ENCODE measurements at regions not wholly inside any gene's neighbourhood (a gene's known extent, or its start where the extent isn't known, plus 50 kb on each side); places are given as distances from the start of the nearest gene placed in this dataset.

DNA sequence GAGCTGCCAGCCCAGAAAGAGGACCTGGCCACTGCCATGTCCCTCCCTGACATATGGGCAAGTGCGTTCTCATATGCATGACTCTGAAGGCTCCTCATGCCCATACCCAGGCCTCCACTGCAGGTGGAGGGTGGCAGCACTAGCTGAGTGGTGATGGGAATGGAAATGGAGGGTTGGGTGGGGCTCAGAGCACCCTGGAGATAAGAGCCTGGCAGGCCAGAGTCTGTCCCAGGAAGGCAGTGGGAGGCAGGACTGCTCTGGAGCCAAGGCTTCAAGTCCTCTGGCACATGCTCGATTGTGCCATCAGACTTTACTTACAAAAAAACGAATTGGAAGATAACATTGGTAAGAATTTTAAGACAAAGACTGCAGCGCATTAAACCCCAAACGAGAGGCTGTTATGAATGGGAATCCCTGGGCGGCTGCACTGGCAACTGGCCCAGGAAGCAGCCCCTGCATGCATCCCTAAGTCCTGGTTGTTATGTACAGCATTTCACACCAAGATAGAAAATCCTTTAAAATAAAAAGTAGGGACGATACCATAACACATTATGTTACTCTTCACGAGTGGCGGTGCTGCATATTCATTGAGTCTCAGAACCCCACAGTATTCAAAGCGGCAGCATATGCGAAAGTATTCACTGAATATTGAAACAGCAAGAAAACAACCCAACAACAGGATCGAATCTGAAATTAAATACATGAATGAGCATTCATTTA is 81.7 kb upstream of the FAM98A start:
- TF ChIP-seq, protein P1, sequence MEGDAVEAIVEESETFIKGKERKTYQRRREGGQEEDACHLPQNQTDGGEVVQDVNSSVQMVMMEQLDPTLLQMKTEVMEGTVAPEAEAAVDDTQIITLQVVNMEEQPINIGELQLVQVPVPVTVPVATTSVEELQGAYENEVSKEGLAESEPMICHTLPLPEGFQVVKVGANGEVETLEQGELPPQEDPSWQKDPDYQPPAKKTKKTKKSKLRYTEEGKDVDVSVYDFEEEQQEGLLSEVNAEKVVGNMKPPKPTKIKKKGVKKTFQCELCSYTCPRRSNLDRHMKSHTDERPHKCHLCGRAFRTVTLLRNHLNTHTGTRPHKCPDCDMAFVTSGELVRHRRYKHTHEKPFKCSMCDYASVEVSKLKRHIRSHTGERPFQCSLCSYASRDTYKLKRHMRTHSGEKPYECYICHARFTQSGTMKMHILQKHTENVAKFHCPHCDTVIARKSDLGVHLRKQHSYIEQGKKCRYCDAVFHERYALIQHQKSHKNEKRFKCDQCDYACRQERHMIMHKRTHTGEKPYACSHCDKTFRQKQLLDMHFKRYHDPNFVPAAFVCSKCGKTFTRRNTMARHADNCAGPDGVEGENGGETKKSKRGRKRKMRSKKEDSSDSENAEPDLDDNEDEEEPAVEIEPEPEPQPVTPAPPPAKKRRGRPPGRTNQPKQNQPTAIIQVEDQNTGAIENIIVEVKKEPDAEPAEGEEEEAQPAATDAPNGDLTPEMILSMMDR (IDR thresholded peaks at IDR 0.05): no peak
- TF ChIP-seq EZH2 (IDR thresholded peaks at IDR 0.05) (no peak), EZH2phosphoT487 (IDR thresholded peaks at IDR 0.05) (no peak)

Data from neural progenitor cell (in vitro differentiated cells).